Right kidney (tissue), 1 donor: ENCODE measurements at regions not wholly inside any gene's neighbourhood (a gene's known extent, or its start where the extent isn't known, plus 50 kb on each side); places are given as distances from the start of the nearest gene placed in this dataset.
"Not testable (repeated sequence)": the region's sequence is repeated elsewhere in the genome, so short reads cannot be mapped to it uniquely, and the experiment has no call there.

Source experiments
- DNase-seq: peaks from one replicate; pipeline ENCODE4 v3.0.0-alpha.2; 2016

GRCh38 chrX:107296184-107296583 is 89.8 kb downstream of the DNAAF6 start:
- DNase-seq: not testable (repeated sequence)

DNA sequence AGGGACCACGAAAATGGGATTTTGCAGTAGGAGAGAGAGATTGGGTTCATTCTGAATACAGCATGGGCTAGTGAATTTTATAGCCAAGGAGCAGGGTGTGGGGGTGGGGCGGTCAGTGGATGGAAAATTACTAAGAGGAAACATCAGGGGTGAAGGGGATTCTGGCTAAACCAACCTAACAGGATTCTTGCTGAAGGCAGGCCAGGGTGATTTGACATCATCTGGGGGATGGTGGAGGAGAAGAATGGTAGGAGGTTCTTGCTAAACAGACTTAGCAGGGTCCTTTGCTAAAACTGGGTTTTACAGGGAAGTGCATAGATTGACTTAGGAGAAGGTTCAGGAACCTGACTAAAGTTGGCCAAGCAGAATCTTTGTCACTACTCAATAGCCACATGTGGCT is 91.9 kb downstream of the DNAAF6 start:
- no peak for DNase-seq

GRCh38 chrX:107301253-107301652 is 94.8 kb downstream of the DNAAF6 start:
- no peak for DNase-seq

DNA sequence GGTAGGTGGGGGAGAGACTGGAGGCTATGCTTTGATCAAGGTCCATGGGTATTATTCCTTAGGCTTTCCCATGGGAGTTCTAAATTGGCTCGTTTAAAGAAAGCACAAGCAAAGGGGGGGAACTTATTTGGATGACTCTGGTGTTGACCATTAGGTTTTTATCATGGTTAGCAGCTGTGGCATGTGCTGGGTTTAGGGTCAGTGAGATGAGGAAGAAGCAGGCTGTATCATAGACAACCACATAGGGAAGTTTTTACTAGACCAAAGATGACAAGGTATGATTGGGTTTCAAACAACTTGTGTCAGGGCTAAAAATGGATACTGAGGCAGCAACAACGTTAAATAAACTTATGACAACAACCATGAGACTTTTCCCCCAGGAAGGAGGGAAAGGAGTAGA is 97.7 kb downstream of the DNAAF6 start:
- no peak for DNase-seq

DNA sequence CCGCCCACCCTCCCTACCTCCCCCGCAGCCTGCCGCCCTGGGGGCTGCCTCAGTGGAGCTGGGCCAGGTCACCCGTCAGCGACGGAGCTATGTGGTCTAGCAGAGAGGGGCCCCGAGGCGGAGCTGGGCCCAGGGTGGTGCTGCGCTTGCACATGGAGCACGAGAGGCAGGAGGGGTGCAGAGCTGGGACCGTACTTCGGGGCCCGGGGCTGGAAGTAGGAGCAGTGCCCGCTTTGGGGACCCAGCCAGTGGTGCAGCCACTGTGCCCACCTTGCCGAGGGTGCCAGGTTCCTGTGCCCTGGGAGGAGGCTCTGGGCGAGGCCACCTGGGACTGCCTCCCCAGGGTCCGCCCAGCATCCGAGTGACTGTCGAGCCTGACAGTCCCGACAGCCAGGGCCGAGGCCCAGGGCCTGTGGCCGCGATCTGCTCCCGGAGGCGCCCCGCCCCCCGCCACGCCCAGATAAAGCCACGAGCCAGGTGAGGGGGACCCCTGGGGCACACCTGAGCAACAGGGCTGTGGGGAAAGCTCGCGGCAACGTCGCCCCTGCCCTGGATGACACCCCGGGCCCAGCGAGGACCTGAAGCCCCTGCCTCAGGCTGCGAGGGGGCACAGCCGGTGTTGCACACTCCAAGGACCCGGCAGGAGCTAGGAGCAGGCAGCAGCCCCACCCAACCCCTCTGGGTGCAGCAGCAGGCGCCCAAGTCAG is 117.5 kb downstream of the DNAAF6 start:
- DNase-seq: no peak

DNA sequence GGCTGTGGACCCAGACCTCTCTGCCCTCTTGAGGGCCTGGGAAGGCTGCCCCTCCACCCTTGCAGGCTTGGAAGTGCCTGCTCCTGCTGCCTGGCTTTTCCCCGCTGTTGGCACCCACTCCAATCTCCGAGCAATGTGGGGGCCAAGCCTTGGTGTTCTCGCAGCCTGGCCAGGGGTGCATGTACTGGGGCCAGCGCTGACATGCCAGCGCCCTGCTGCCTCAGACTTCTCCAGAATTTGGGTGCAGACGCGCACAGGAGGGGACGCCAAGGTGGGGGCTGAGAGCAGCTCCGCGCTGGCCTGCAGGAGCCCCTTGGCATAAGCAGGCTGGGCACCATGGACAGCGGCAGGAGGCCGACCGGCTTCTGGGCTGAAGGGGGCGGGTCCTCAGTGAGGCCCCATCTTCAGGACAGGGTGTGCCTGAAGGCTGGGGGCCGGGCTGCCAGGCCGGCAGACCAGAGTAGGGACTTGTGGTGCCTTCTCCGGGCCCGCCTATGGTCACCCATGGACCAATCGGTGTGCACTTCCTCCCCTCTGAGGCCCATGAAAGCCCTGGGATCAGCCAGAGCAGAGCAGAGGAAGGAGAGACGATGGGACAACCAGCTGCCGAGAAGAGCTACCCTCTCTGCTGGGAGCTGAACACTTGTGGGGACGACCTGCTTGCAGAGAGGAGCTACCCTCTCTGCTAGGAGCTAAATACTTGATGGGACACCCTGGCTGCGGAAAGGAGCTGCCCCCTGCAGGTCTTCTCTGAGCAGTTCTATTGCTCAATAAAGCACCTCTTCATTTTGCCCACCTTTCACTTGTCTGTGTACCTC is 118.3 kb downstream of the DNAAF6 start:
- peak; percentile 39 for DNase-seq

DNA sequence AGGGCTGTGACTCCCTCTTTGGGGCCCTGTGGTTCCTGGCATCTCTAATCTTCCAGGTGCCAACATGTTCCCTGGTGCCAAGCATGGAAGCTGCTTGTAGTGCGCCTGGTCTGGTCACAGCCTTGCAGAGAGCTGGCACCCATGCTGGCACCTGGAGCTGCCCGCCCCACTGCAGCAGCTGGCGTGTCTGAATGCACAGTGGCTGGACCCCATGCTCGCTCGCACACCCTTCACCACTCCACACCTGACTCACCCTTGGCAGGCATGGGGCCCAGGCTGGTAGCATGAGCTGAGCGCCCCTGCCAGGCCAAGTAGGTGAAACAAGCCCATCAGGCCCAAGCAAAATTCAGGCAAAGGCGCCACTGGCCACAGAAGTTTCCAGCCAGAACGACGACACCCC is 119.1 kb downstream of the DNAAF6 start:
- DNase-seq: no peak

DNA sequence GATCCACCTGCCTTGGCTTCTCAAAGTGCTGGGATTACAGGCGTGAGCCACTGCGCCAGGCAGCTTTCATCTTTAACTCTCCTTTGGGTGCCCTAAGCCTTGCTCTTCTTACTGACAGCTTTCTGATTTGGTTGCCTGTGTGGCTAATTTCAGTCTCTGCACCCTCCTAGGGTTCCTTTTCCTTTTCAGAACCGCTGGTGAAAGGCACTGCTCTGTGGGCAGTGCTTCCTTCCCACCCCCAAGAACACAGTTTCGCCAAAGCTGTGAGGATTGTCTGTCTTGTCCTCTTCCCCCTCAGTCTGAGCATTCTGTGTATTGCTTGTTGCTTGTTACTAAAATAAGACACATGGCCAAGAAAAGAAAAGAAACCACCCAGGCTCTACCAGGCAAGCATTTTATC is 101.4 kb upstream of the FRMPD3 start:
- DNase-seq: no peak

DNA sequence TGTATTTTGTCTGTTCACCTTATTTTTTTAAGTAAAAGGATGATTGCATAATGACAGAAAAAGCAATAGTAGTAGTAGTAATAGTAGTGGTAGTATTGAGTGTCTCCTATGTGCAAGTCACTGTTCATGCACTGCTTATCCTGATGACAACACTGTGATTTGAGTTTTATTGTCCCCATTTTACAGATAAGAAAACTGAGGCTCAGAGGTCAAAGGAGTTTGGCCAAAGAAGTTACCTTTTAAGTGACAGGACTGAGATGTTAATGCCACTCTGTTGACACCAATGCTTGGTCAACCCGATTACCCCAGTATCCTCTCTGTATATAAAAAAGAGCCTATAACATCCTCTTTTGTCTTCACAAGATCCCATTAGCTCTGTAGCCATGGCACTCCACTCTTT is 100.5 kb upstream of the FRMPD3 start:
- no peak for DNase-seq

- DNase-seq: no peak
Observed at GRCh38 chrX:107355533-107355932, 93.9 kb upstream of the FRMPD3 start.

GRCh38 chrX:107360788-107361360 is 88.6 kb upstream of the FRMPD3 start:
- no peak for DNase-seq

GRCh38 chrX:107370185-107370584 is 79.3 kb upstream of the FRMPD3 start:
- not testable (repeated sequence) for DNase-seq

- no peak for DNase-seq
Observed at GRCh38 chrX:107374132-107374531, 75.3 kb upstream of the FRMPD3 start.

- no peak for DNase-seq
Observed at GRCh38 chrX:107374831-107375230, 74.6 kb upstream of the FRMPD3 start.

GRCh38 chrX:107376186-107376585 is 73.3 kb upstream of the FRMPD3 start:
- DNase-seq: not testable (repeated sequence)

DNA sequence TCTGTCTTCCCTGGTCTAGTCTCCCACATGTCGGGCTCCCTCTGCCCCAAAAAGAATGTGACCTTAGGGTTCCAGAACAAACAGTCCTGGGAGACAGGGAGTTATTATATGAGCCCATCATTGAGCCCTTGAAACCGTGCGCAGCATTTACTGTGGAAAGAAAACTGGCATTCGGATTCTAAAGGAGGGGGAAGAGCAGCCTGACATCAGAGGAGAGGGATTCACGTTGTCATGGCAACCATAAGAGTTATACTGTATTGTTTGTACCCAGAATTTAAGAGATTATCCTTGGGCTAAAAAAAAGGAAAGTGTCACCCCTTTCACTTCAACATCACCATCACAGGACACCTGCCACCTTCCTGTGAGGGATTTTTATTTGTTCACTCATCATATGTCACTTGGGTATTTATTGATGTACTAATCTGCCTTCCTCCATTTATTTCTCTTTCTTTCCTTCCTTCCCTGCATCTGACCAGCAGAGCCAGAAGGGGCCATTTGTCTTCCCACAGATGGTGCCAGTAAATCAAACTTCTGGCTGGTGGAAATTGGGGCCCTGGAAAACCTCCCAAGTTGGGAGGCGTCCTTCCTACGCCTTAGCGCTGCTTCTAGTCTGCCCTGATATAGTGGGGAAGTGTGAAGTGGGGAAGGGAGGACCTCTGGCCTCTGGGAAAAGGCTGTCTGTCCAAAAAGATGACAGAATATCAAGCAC is 64.9 kb upstream of the FRMPD3 start:
- no peak for DNase-seq

DNA sequence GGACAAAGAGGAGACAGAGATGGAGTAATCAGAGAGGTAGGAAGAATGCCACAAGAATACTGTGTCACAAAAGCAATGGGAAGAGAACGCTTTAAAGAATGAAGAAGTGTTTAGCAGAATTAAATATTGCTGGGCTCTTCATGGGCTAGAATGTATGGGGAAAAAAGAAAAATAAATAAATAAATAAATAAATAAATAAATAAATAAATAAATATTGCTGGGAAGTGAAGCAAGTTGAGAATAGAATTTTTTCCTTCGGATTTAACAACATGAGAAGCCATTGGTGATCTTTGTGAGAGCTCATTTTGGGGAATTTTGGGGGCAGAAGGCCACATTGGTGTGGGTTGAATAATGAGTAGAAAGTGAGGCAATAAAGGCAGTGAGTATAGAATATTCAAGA is 59.7 kb upstream of the FRMPD3 start:
- DNase-seq: no peak

DNA sequence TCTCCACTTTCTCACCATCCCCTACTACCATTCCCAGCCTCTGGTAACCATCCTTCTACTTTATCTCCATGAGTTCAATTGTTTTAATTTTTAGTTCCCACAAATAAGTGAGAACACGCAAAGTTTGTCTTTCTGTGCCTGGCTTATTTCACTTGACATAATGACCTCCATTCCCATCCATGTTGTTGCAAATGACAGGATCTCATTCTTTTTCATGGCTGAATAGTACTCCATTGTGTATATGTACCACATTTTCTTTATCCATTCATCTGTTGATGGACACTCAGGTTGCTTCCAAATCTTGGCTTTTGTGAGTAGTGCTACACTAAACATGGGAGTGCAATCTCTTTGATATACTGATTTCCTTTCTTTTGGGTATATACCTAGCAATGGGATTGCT is 55.8 kb upstream of the FRMPD3 start:
- DNase-seq: not testable (repeated sequence)

- no peak for DNase-seq
Observed at GRCh38 chrX:107396235-107396634, 53.2 kb upstream of the FRMPD3 start.

DNA sequence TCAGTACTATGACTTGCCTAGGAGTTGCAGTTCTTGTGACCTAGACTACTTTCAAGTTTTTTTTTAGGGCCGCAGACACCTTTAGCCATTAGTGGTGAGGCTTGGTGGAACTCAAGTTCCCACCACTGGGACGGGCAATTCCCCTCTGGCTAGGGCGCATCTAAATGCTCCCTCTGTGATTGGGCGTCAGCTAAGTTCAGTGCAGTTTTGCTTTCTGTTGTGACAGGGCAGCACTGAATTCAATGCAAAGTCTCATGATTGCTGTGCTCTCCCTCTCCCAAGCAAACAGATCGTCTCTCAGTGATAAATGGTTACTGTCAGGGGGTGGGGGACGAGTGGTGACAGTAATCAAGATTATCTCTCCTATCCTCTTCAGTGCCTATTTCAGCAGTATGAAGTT is 52.7 kb upstream of the FRMPD3 start:
- no peak for DNase-seq

- no peak for DNase-seq
Observed at GRCh38 chrX:107398115-107398514, 51.3 kb upstream of the FRMPD3 start.
